ENCODE measurements at regions not wholly inside any gene's neighbourhood (a gene's known extent, or its start where the extent isn't known, plus 50 kb on each side); places are given as distances from the start of the nearest gene placed in this dataset.

GRCh38 chr11:15499674-15500073, 385.0 kb downstream of the INSC start:
- in situ Hi-C loops (cut with HindIII; ENCODE audit: low pct_unique_long_range_greater_than_20kb, low sequenced_read_pairs), result no loop called here

DNA sequence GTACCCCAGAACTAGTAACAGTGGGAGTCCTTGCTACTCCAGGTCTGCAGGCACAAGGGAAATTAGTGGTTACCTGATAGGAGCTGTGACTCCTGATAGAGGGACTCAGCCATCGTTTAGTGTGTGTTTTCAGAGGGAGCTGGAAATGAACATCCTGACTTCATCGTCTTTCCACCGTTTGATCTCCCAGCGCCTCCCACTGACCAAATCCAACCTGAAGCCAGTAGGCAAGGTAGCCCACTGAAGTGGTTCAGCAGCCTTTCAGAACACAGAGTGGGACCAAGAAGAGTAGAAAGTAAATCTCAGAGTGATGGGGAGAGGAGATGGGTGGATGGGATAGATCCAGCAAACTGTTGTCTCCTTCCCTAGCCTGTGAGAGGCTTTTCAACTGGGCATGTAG, 385.9 kb downstream of the INSC start:
- in situ Hi-C loops (cut with HindIII; ENCODE audit: low pct_unique_long_range_greater_than_20kb, low sequenced_read_pairs), result no loop called here
- DNase-seq (ENCODE audit: low read depth in 1 of 2, low spot score in 1 of 2), result no peak
- TF ChIP-seq JUND (IDR thresholded peaks at IDR 0.05; ENCODE audit: low read depth), result no peak

More at GRCh38 chr11:15499674-15500073, 385.0 kb downstream of the INSC start:
- DNase-seq (ENCODE audit: low read depth in 1 of 2, low spot score in 1 of 2), result no peak
- TF ChIP-seq JUND (IDR thresholded peaks at IDR 0.05; ENCODE audit: low read depth), result no peak

DNA sequence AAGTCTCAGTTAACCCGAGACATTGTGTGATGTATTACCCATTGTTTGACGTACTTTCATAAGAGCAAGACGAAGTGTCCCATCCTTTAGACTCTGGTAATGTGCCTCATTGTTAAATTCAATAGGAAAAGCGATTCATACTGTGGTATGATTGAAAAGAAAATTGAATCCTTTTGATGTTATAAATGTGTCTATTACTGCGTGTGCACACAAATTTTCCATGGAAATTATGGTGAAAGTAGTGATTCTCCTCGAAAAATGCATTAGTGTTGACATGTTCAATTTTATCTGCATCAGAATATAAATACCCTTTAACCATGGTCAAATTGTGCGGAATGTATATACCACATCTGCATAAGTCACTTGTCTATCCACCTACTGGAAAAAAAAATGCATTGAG, 386.8 kb downstream of the INSC start:
- TF ChIP-seq JUND (IDR thresholded peaks at IDR 0.05; ENCODE audit: low read depth), result no peak
- in situ Hi-C loops (cut with HindIII; ENCODE audit: low pct_unique_long_range_greater_than_20kb, low sequenced_read_pairs), result no loop called here
- DNase-seq (ENCODE audit: low read depth in 1 of 2, low spot score in 1 of 2), result no peak

DNA sequence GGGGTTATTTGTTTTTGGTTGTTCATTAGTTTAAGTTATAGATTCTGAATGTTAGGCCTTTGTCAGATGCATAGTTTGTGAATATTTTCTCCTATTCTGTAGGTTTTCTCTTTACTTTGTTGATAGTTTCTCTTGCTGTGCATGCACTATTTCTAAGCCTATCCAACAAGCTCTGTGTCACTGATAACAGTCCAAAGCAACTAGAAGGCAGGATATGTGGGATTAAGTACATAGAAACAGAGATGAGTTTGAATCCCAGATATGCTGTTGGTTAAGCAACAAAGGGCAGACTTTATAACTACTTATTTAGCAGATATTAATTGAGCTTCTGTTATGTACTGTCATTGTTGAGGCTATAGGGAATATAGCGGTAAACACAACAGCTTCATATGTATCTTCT, 390.4 kb downstream of the INSC start:
- in situ Hi-C loops (cut with HindIII; ENCODE audit: low pct_unique_long_range_greater_than_20kb, low sequenced_read_pairs), result no loop called here
- DNase-seq (ENCODE audit: low read depth in 1 of 2, low spot score in 1 of 2), result no peak
- no peak for TF ChIP-seq JUND (IDR thresholded peaks at IDR 0.05; ENCODE audit: low read depth)

DNA sequence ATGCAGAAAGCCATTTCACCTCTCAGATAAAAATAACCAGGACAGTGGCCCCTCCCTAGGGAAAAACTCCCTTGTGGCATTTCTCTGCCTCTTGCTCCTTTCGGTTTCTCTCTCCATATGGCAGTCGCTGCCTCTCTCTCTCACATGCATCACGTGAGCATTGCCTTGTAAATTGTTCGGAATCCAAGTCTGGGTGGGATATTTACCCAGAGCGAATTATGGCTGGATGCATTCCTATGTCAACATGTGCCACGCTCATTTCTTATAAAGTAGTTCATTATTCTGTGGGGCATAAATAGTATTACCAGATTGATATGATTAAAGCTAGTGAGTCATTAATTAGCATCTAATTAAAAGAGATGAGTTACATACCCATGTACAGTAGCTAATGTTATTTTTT, 392.9 kb downstream of the INSC start:
- in situ Hi-C loops (cut with HindIII; ENCODE audit: low pct_unique_long_range_greater_than_20kb, low sequenced_read_pairs), result no loop called here
- peak in 1 of 2 experiments; percentile 60 for DNase-seq (ENCODE audit: low read depth in 1 of 2, low spot score in 1 of 2)
- no peak for TF ChIP-seq JUND (IDR thresholded peaks at IDR 0.05; ENCODE audit: low read depth)

DNA sequence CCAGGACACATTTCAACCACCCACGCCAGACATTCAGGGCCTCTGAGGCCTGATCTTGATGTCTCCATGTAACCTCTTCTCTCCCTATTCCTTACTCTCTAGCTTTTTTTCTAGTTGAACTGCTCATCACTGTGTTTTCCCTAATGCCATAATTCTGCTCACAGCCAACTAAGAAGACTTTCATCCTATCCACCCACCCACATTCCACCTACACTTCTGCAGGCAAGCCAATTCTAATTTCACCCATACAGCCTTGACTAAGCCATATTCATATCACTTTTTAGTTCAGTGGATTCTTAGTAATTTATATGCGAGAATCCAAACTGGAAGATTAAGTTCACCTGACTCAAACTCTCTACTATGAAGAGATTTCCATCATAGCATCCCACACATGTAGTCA, 394.4 kb downstream of the INSC start:
- TF ChIP-seq JUND (IDR thresholded peaks at IDR 0.05; ENCODE audit: low read depth), result no peak
- DNase-seq (ENCODE audit: low read depth in 1 of 2, low spot score in 1 of 2), result no peak
- in situ Hi-C loops (cut with HindIII; ENCODE audit: low pct_unique_long_range_greater_than_20kb, low sequenced_read_pairs), result no loop called here

GRCh38 chr11:15519124-15519791, 404.5 kb downstream of the INSC start:
- DNase-seq (ENCODE audit: low read depth in 1 of 2, low spot score in 1 of 2), result no peak
- in situ Hi-C loops (cut with HindIII; ENCODE audit: low pct_unique_long_range_greater_than_20kb, low sequenced_read_pairs), result no loop called here
- no peak for TF ChIP-seq JUND (IDR thresholded peaks at IDR 0.05; ENCODE audit: low read depth)

- in situ Hi-C loops (cut with HindIII; ENCODE audit: low pct_unique_long_range_greater_than_20kb, low sequenced_read_pairs), result no loop called here
- DNase-seq (ENCODE audit: low read depth in 1 of 2, low spot score in 1 of 2), result no peak
- TF ChIP-seq JUND (IDR thresholded peaks at IDR 0.05; ENCODE audit: low read depth), result no peak
Observed at GRCh38 chr11:15519911-15520310, 405.2 kb downstream of the INSC start.

DNA sequence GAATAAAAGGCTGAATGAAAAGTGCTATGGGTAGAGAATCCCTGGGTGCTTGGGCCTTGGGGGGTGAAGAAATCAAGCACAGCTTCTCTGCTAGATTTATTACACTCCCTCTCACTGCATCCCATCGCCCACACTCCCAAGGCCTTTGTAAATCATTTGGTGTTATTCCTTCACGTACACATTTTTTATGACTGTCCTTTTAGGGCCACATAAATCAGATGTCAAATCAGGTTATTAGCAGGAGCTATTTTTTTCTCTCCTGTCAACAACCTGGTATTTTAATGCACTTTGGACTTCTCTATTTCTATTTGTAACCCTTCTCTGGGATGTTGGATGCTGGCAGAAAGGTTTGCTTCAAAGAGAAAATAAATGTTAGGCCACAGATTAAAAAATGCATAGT, 408.8 kb downstream of the INSC start:
- no peak for TF ChIP-seq JUND (IDR thresholded peaks at IDR 0.05; ENCODE audit: low read depth)
- in situ Hi-C loops (cut with HindIII; ENCODE audit: low pct_unique_long_range_greater_than_20kb, low sequenced_read_pairs), result no loop called here
- DNase-seq (ENCODE audit: low read depth in 1 of 2, low spot score in 1 of 2), result no peak

DNA sequence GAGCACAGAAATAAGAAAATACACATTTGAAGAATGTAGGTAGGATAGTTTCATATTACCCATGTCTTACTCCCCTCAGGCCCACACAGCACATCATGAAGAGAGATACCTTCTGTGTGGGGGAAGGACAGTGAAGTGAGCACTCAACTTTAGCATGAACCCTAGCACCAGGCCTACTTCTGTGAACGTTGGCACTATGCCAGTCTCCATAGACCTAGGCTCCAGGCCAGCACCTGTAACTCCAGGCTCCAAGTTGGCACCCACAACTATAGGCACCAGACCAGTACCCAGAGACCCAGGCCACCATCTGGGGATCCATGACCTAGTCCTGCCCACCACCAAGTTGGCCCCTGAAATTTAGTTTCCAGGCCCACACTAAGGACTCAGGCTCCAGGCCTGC, 410.9 kb downstream of the INSC start:
- in situ Hi-C loops (cut with HindIII; ENCODE audit: low pct_unique_long_range_greater_than_20kb, low sequenced_read_pairs), result no loop called here
- TF ChIP-seq JUND (IDR thresholded peaks at IDR 0.05; ENCODE audit: low read depth), result no peak
- peak in 1 of 2 experiments; percentile 18 for DNase-seq (ENCODE audit: low read depth in 1 of 2, low spot score in 1 of 2)

DNA sequence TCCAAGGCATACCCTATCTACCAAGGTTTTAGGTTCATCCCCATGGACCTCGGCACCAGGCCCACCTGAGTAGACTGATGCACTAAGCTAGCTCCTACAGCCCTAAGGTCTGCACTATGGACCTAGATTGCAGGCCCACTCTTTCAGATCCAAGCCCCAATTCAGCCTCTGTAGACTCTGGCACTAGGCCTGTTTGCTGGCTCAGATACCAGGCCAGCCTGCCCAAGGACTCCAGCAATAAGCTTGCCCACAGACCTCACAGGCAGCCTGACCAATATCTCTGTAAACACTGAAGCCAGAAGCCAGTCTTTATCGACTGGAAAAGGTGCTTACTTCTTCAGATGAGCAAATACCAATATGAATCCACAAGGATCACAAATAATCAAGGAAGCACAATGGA, 411.3 kb downstream of the INSC start:
- TF ChIP-seq JUND (IDR thresholded peaks at IDR 0.05; ENCODE audit: low read depth), result no peak
- in situ Hi-C loops (cut with HindIII; ENCODE audit: low pct_unique_long_range_greater_than_20kb, low sequenced_read_pairs), result no loop called here
- DNase-seq (ENCODE audit: low read depth in 1 of 2, low spot score in 1 of 2), result no peak

GRCh38 chr11:15526859-15527450, 412.2 kb downstream of the INSC start:
- in situ Hi-C loops (cut with HindIII; ENCODE audit: low pct_unique_long_range_greater_than_20kb, low sequenced_read_pairs), result no loop called here
- no peak for DNase-seq (ENCODE audit: low read depth in 1 of 2, low spot score in 1 of 2)
- no peak for TF ChIP-seq JUND (IDR thresholded peaks at IDR 0.05; ENCODE audit: low read depth)

DNA sequence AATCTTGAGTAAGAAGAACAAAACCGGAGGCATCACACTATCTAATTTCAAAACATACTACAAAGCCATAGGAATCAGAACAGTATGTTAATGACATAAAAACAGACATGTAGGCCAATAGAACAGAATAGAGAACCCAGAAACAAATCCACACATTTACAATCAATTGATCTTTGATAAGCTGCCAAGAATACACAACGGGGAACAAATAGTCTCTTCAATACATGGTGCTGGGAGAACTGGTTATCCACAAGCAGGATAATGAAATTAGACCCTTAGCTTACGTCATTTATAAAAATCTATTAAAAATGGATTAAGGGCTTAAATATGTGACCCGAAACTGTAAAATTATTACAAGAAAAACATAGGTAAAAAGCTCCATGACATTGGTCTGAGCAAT, 417.7 kb downstream of the INSC start:
- TF ChIP-seq JUND (IDR thresholded peaks at IDR 0.05; ENCODE audit: low read depth), result no peak
- in situ Hi-C loops (cut with HindIII; ENCODE audit: low pct_unique_long_range_greater_than_20kb, low sequenced_read_pairs), result no loop called here
- peak in 1 of 2 experiments; percentile 57 for DNase-seq (ENCODE audit: low read depth in 1 of 2, low spot score in 1 of 2)

GRCh38 chr11:15534266-15534665, 419.5 kb downstream of the INSC start:
- in situ Hi-C loops (cut with HindIII; ENCODE audit: low pct_unique_long_range_greater_than_20kb, low sequenced_read_pairs), result no loop called here
- DNase-seq (ENCODE audit: low read depth in 1 of 2, low spot score in 1 of 2), result no peak
- TF ChIP-seq JUND (IDR thresholded peaks at IDR 0.05; ENCODE audit: low read depth), result no peak
